ENCODE measurements at regions not wholly inside any gene's neighbourhood (a gene's known extent, or its start where the extent isn't known, plus 50 kb on each side); places are given as distances from the start of the nearest gene placed in this dataset.

- no peak for TF ChIP-seq CTCF (IDR thresholded peaks at IDR 0.05)
Measured at GRCh38 chr1:177600321-177600720, 369.5 kb downstream of the SEC16B start.

- TF ChIP-seq CTCF (IDR thresholded peaks at IDR 0.05) = no peak
Measured at GRCh38 chr1:177597393-177597792, 372.5 kb downstream of the SEC16B start.

- TF ChIP-seq CTCF (IDR thresholded peaks at IDR 0.05) = no peak
Measured at GRCh38 chr1:177596485-177596884, 373.4 kb downstream of the SEC16B start.

- TF ChIP-seq CTCF (IDR thresholded peaks at IDR 0.05) = no peak
Measured at GRCh38 chr1:177593105-177593504, 376.8 kb downstream of the SEC16B start.

GRCh38 chr1:177592624-177593023 is 377.2 kb downstream of the SEC16B start:
- no peak for TF ChIP-seq CTCF (IDR thresholded peaks at IDR 0.05)

GRCh38 chr1:177591155-177591554 is 378.7 kb downstream of the SEC16B start:
- no peak for TF ChIP-seq CTCF (IDR thresholded peaks at IDR 0.05)

GRCh38 chr1:177589166-177589565 is 380.7 kb downstream of the SEC16B start:
- no peak for TF ChIP-seq CTCF (IDR thresholded peaks at IDR 0.05)

GRCh38 chr1:177586429-177586828 is 383.4 kb downstream of the SEC16B start:
- no peak for TF ChIP-seq CTCF (IDR thresholded peaks at IDR 0.05)

Measured in LNCAP (cell line).